ENCODE measurements at regions not wholly inside any gene's neighbourhood (a gene's known extent, or its start where the extent isn't known, plus 50 kb on each side); places are given as distances from the start of the nearest gene placed in this dataset.
A peak's percentile ranks its signal among the peaks of the same experiment; 100 is the strongest.

DNA sequence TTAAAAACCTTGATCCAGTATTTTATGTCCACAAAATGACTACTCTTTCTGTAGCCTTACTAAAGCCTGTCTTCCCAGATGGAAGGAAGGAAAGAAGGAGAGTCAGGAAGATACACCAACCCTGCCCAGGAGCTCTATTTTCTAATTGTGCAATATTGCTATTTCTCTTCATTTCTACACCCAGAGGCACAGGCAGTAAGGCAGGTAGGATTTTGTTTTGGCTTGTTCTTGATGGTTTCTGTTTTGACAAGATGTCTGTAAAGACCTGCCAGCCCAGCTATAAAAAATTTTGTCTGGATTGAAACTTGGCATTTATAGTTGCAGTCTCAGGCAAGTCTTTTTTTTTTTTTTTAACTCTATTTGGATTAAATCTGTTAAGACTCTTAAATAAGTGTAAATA lies 587.5 kb upstream of the ARID1B start:
- DNase-seq = no peak
- CTCF ChIA-PET = interaction anchor here (0.7 to 1.3 kb wide), 2 partner anchors 16 to 164 kb away, joined by 4 read pairs; no protein-coding TSS in a partner anchor
- no peaks in the 10 kb centered on the region for H3K27me3 Mint-ChIP-seq (ENCODE audit: low read depth)
- peaks cover 1% of the 10 kb centered on the region for H3K36me3 Mint-ChIP-seq (ENCODE audit: low read depth)
- H3K4me1 Mint-ChIP-seq (ENCODE audit: low read depth) = peaks cover 37% of the 10 kb centered on the region
- no peak overlapping the region for H3K27ac Mint-ChIP-seq
- intact Hi-C loops (cut with micrococcal nuclease) = loop anchor here (10.0 kb wide), 2 partner anchors 865 to 915 kb away; no protein-coding TSS in a partner anchor
- no peak overlapping the region for H3K4me3 Mint-ChIP-seq
- no peaks in the 10 kb centered on the region for H3K9me3 Mint-ChIP-seq

GRCh38 chr6:156189195-156189594 lies 588.0 kb upstream of the ARID1B start:
- peaks cover 1% of the 10 kb centered on the region for H3K36me3 Mint-ChIP-seq (ENCODE audit: low read depth)
- CTCF ChIA-PET = interaction anchor here (0.7 to 1.3 kb wide), 2 partner anchors 15 to 165 kb away, joined by 4 read pairs; no protein-coding TSS in a partner anchor
- no peaks in the 10 kb centered on the region for H3K9me3 Mint-ChIP-seq
- H3K4me3 Mint-ChIP-seq = no peak overlapping the region
- H3K4me1 Mint-ChIP-seq (ENCODE audit: low read depth) = peaks cover 39% of the 10 kb centered on the region
- intact Hi-C loops (cut with micrococcal nuclease) = no loop called here
- H3K27me3 Mint-ChIP-seq (ENCODE audit: low read depth) = no peaks in the 10 kb centered on the region
- no peak overlapping the region for H3K27ac Mint-ChIP-seq
- no peak for DNase-seq

GRCh38 chr6:156185113-156185512 lies 592.1 kb upstream of the ARID1B start:
- Mint-ChIP-seq H3K27me3 (ENCODE audit: low read depth) (no peaks in the 10 kb centered on the region), H3K36me3 (ENCODE audit: low read depth) (peaks cover 1% of the 10 kb centered on the region), H3K4me3 (no peak overlapping the region), H3K27ac (no peak overlapping the region), H3K4me1 (ENCODE audit: low read depth) (peaks cover 24% of the 10 kb centered on the region), H3K9me3 (peaks cover 4% of the 10 kb centered on the region)
- CTCF ChIA-PET = interaction anchor here (0.6 kb wide), 1 partner anchor 231 kb away, joined by 3 read pairs; no protein-coding TSS in a partner anchor
- DNase-seq = no peak
- intact Hi-C loops (cut with micrococcal nuclease) = no loop called here

- Mint-ChIP-seq H3K36me3 (ENCODE audit: low read depth) (peaks cover 1% of the 10 kb centered on the region), H3K4me3 (no peak overlapping the region), H3K4me1 (ENCODE audit: low read depth) (peaks cover 16% of the 10 kb centered on the region), H3K27ac (no peak overlapping the region), H3K27me3 (ENCODE audit: low read depth) (no peaks in the 10 kb centered on the region), H3K9me3 (peaks cover 4% of the 10 kb centered on the region)
- intact Hi-C loops (cut with micrococcal nuclease) = no loop called here
- CTCF ChIA-PET = interaction anchor here (0.7 kb wide), 1 partner anchor 33 kb away, joined by 4 read pairs; no protein-coding TSS in a partner anchor
- no peak for DNase-seq
These were observed 593.5 kb upstream of the ARID1B start for GRCh38 chr6:156183678-156184077.

- Mint-ChIP-seq H3K9me3 (peaks cover 7% of the 10 kb centered on the region), H3K4me1 (ENCODE audit: low read depth) (peaks cover 9% of the 10 kb centered on the region), H3K27ac (no peak overlapping the region), H3K36me3 (ENCODE audit: low read depth) (peaks cover 1% of the 10 kb centered on the region), H3K27me3 (ENCODE audit: low read depth) (no peaks in the 10 kb centered on the region), H3K4me3 (no peak overlapping the region)
- DNase-seq = no peak
- intact Hi-C loops (cut with micrococcal nuclease) = no loop called here
- CTCF ChIA-PET = interaction anchor here (0.7 kb wide), 1 partner anchor 15 kb away, joined by 3 read pairs; no protein-coding TSS in a partner anchor
These were observed 594.8 kb upstream of the ARID1B start for GRCh38 chr6:156182356-156182755.

GRCh38 chr6:156181506-156181905 lies 595.7 kb upstream of the ARID1B start:
- Mint-ChIP-seq H3K4me3 (no peak overlapping the region), H3K36me3 (ENCODE audit: low read depth) (peaks cover 1% of the 10 kb centered on the region), H3K9me3 (peaks cover 7% of the 10 kb centered on the region), H3K4me1 (ENCODE audit: low read depth) (peaks cover 9% of the 10 kb centered on the region), H3K27me3 (ENCODE audit: low read depth) (no peaks in the 10 kb centered on the region), H3K27ac (no peak overlapping the region)
- CTCF ChIA-PET = no interaction called here
- DNase-seq = no peak
- intact Hi-C loops (cut with micrococcal nuclease) = no loop called here

DNA sequence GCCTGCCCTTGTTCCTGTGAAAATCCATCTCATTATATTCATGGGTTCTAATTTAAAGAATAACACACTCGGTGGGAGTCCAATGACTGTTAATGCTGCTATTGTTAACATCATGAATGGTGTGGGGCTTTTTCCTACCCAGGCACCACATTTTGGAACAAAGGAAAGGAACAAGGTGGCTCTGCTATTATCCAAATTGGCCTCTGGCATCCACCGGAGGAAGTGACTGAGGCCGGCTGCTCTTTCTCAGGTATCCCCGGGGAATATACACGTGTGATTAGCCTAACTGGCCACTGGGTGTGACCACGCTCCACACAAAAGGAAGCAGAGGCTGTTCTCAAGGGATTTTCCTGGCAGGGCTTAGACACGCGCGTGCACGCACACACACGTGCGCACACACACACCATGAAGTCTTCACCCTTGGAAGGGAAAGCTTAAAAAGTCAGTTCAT lies 601.2 kb upstream of the ARID1B start:
- peaks cover 16% of the 10 kb centered on the region for H3K4me1 Mint-ChIP-seq (ENCODE audit: low read depth)
- CTCF ChIA-PET = no interaction called here
- intact Hi-C loops (cut with micrococcal nuclease) = no loop called here

GRCh38 chr6:156175433-156175832 lies 601.7 kb upstream of the ARID1B start:
- CTCF ChIA-PET = interaction anchor here (0.6 kb wide), 1 partner anchor 841 kb away, joined by 3 read pairs; no protein-coding TSS in a partner anchor
- Mint-ChIP-seq H3K36me3 (ENCODE audit: low read depth) (no peaks in the 10 kb centered on the region), H3K27me3 (ENCODE audit: low read depth) (no peaks in the 10 kb centered on the region), H3K4me3 (no peak overlapping the region), H3K27ac (no peak overlapping the region), H3K4me1 (ENCODE audit: low read depth) (peaks cover 16% of the 10 kb centered on the region), H3K9me3 (peaks cover 3% of the 10 kb centered on the region)
- DNase-seq = no peak
- intact Hi-C loops (cut with micrococcal nuclease) = no loop called here

More for the DNA sequence above, 601.2 kb upstream of the ARID1B start:
- no peaks in the 10 kb centered on the region for H3K27me3 Mint-ChIP-seq (ENCODE audit: low read depth)
- no peaks in the 10 kb centered on the region for H3K36me3 Mint-ChIP-seq (ENCODE audit: low read depth)
- no peak overlapping the region for H3K27ac Mint-ChIP-seq
- peaks cover 5% of the 10 kb centered on the region for H3K9me3 Mint-ChIP-seq
- H3K4me3 Mint-ChIP-seq = no peak overlapping the region
- no peak for DNase-seq

- intact Hi-C loops (cut with micrococcal nuclease) = loop anchor here (1.0 to 5.0 kb wide), 5 partner anchors 11 to 756 kb away; no protein-coding TSS in a partner anchor
- H3K27ac Mint-ChIP-seq = peak overlapping the region; percentile 25
- H3K4me1 Mint-ChIP-seq (ENCODE audit: low read depth) = peaks cover 18% of the 10 kb centered on the region
- H3K36me3 Mint-ChIP-seq (ENCODE audit: low read depth) = no peaks in the 10 kb centered on the region
- CTCF ChIA-PET = interaction anchor here (0.7 to 1.2 kb wide), 2 partner anchors 15 to 827 kb away, joined by 3 to 4 read pairs; no protein-coding TSS in a partner anchor
- no peak overlapping the region for H3K4me3 Mint-ChIP-seq
- DNase-seq = peak; percentile 72
- no peaks in the 10 kb centered on the region for H3K27me3 Mint-ChIP-seq (ENCODE audit: low read depth)
- H3K9me3 Mint-ChIP-seq = peaks cover 3% of the 10 kb centered on the region
These were observed 602.9 kb upstream of the ARID1B start for GRCh38 chr6:156174031-156174890.

- Mint-ChIP-seq H3K9me3 (no peaks in the 10 kb centered on the region), H3K27ac (no peak overlapping the region), H3K4me3 (no peak overlapping the region), H3K27me3 (ENCODE audit: low read depth) (no peaks in the 10 kb centered on the region), H3K4me1 (ENCODE audit: low read depth) (peaks cover 41% of the 10 kb centered on the region), H3K36me3 (ENCODE audit: low read depth) (no peaks in the 10 kb centered on the region)
- no peak for DNase-seq
- CTCF ChIA-PET = no interaction called here
- intact Hi-C loops (cut with micrococcal nuclease) = no loop called here
These were observed 607.8 kb upstream of the ARID1B start for GRCh38 chr6:156169371-156169770.

DNA sequence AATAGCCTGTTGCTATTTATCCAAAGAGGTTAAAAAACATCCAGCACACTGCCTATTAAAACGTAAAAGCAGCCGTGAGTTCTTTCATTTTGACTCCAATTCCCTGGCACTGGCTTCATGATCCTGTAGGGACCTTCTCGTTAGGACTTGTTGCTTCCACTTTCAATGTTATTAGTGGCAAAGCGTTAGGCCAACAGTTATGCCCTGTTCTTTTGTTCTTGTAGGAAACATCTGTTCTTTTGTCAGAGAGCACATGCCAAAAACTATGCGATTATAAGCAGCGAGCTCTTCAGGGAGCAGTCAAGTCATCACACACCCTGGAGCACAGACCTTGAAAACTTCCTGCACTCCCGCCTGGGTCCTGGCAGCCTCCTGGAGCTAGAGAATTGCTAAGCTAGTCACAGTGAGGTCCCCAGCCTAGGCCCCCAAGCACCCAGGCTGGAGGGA lies 609.5 kb upstream of the ARID1B start:
- DNase-seq = peak; percentile 10
- no peaks in the 10 kb centered on the region for H3K9me3 Mint-ChIP-seq
- intact Hi-C loops (cut with micrococcal nuclease) = loop anchor here (1.0 kb wide), 1 partner anchor 25 kb away; no protein-coding TSS in a partner anchor
- H3K36me3 Mint-ChIP-seq (ENCODE audit: low read depth) = no peaks in the 10 kb centered on the region
- H3K4me3 Mint-ChIP-seq = peak overlapping the region; percentile 63
- no peak overlapping the region for H3K27ac Mint-ChIP-seq
- CTCF ChIA-PET = interaction anchor here (0.6 kb wide), 1 partner anchor 32 kb away, joined by 4 read pairs; no protein-coding TSS in a partner anchor
- H3K4me1 Mint-ChIP-seq (ENCODE audit: low read depth) = peaks cover 39% of the 10 kb centered on the region
- no peaks in the 10 kb centered on the region for H3K27me3 Mint-ChIP-seq (ENCODE audit: low read depth)

DNA sequence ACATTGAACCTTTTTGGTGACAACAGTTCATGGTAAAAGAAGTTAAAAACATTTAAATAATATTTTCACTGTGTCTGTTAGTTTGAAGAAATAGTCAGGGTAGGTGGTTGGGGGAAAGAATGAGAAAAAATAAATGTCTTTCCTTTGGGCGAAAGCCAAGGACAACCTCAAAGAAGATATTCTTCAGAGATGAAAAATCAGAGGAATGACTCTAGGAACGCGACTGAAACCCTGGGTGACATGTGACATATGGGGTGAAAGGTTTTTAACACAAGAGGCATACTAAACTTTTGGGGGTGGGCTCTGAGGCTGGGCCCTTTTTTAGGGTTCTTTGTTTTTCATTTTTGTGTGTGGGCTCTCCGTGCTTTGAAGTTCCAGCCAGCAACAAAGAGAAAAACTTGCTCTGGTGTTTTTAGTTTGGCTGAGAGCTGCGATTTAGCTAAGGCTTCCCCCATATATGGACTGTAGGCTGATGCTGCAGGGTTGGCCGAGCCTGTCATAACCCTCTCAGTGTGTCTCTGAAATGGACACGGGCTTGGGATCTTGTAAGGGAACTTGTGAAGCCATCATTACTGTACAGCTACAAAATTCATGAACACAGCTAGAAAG lies 610.1 kb upstream of the ARID1B start:
- no peaks in the 10 kb centered on the region for H3K27me3 Mint-ChIP-seq (ENCODE audit: low read depth)
- H3K36me3 Mint-ChIP-seq (ENCODE audit: low read depth) = no peaks in the 10 kb centered on the region
- peaks cover 39% of the 10 kb centered on the region for H3K4me1 Mint-ChIP-seq (ENCODE audit: low read depth)
- intact Hi-C loops (cut with micrococcal nuclease) = loop anchor here (1.0 kb wide), 1 partner anchor 25 kb away; no protein-coding TSS in a partner anchor
- H3K4me3 Mint-ChIP-seq = peak overlapping the region; percentile 63
- H3K9me3 Mint-ChIP-seq = no peaks in the 10 kb centered on the region
- peak; percentile 15 for DNase-seq
- H3K27ac Mint-ChIP-seq = peak overlapping the region; percentile 51
- CTCF ChIA-PET = interaction anchor here (0.5 to 0.6 kb wide), 3 partner anchors 26 to 48 kb away, joined by 4 read pairs; no protein-coding TSS in a partner anchor

All from activated naive CD4-positive, alpha-beta T cell treated with anti-CD3 and anti-CD28 coated beads for 36 hours (primary cell).